GM23338 (cell line): ENCODE measurements at regions not wholly inside any gene's neighbourhood (a gene's known extent, or its start where the extent isn't known, plus 50 kb on each side); places are given as distances from the start of the nearest gene placed in this dataset.

Experiments used
- CREB1 ChIP-seq: fragments of 250-450 bp; sonication (Bioruptor Pico); IDR thresholded peaks from 2 replicates; pipeline ENCODE4 v1.5.0; 2020; ENCODE audit warnings: low read depth, mild to moderate bottlenecking, moderate library complexity
- EZH2 ChIP-seq: fragments of 200-600 bp; sonication (generic); IDR thresholded peaks from one replicate; pipeline ENCODE4 v1.8.0; 2017; ENCODE audit warnings: antibody characterized with exemption, mild to moderate bottlenecking, low read depth; ENCODE audit not compliant: unreplicated experiment
- EZH2phosphoT487 ChIP-seq: fragments of 200-600 bp; sonication (generic); IDR thresholded peaks from one replicate; pipeline ENCODE4 v1.8.1; 2018; ENCODE audit warnings: antibody characterized with exemption; ENCODE audit not compliant: unreplicated experiment
- JUNB ChIP-seq: IDR thresholded peaks from one replicate; pipeline ENCODE4 v1.6.1; 2016; ENCODE audit warnings: antibody characterized with exemption; ENCODE audit not compliant: unreplicated experiment
- NANOG ChIP-seq: IDR thresholded peaks from 2 replicates; pipeline ENCODE4 v1.6.1; 2016; ENCODE audit warnings: antibody characterized with exemption, borderline replicate concordance
- POLR2AphosphoS5 ChIP-seq: IDR thresholded peaks from 2 replicates; pipeline ENCODE4 v1.6.1; 2016; ENCODE audit warnings: antibody characterized with exemption, low read depth
- STAT1 ChIP-seq: IDR thresholded peaks from one replicate; pipeline ENCODE4 v1.6.1; 2016; ENCODE audit warnings: antibody characterized with exemption; ENCODE audit not compliant: unreplicated experiment
- ZNF114 ChIP-seq: fragments of 250-450 bp; sonication (Bioruptor Pico); IDR thresholded peaks from 2 replicates; pipeline ENCODE4 v1.5.0; 2020; ENCODE audit warnings: mild to moderate bottlenecking, moderate library complexity
- ZNF331 ChIP-seq: fragments of 250-450 bp; sonication (Bioruptor Pico); IDR thresholded peaks from 2 replicates; pipeline ENCODE4 v1.5.0; 2020; ENCODE audit warnings: low read depth, mild to moderate bottlenecking, moderate library complexity
- TF ChIP-seq, protein P1 (sequence below), 2 experiments: fragments of 200-600 bp in 1 of 2; sonication (generic) in 1 of 2; conservative IDR thresholded peaks; 2 replicates each; pipeline versions ENCODE4 v1.5.1 to v1.6.1; 2016 to 2017; ENCODE audit warnings: antibody characterized with exemption in 2 of 2, low read depth in 2 of 2, mild to moderate bottlenecking in 2 of 2, moderate library complexity in 1 of 2
- TF ChIP-seq, protein P2 (sequence below): fragments of 250-450 bp; sonication (Bioruptor Pico); IDR thresholded peaks from 2 replicates; pipeline ENCODE4 v1.5.0; 2020; ENCODE audit warnings: mild to moderate bottlenecking, moderate library complexity
- TF ChIP-seq, protein P3 (sequence below): IDR thresholded peaks from one replicate; pipeline ENCODE4 v1.6.1; 2018; ENCODE audit warnings: antibody characterized with exemption; ENCODE audit not compliant: unreplicated experiment
- TF ChIP-seq, protein P4 (sequence below): IDR thresholded peaks from 2 replicates; pipeline ENCODE4 v1.6.1; 2016; ENCODE audit warnings: antibody characterized with exemption

DNA sequence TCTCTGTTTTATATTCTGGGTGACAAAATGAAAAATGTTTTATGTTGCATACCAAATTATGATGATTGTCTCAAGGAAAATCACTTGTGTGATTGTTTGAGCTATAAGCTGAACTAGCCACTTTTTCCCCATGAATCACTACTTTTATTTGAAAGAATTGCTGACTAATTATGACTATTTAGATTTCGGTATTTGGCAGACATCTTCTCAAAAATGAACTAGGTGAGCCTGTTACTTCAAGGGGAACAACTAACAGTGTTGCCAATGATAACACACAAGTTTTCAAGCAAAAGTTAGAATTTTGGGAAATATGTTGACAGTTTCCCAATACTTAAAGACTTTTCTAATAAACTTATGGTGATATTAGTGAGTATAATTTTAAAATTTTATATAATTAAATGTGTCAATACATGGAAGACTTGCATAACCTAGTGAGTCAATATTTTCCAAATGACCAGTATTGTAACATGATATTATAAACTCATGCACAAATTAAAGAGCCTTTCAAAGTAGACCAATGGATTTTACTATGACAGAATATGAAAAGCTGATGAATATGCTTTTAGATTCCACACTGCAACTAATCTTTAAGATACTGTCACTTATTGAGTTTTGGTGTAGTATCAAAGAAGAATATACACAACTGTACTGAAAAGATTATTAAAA is 187.7 kb upstream of the GATB start:
- TF ChIP-seq, protein P1, sequence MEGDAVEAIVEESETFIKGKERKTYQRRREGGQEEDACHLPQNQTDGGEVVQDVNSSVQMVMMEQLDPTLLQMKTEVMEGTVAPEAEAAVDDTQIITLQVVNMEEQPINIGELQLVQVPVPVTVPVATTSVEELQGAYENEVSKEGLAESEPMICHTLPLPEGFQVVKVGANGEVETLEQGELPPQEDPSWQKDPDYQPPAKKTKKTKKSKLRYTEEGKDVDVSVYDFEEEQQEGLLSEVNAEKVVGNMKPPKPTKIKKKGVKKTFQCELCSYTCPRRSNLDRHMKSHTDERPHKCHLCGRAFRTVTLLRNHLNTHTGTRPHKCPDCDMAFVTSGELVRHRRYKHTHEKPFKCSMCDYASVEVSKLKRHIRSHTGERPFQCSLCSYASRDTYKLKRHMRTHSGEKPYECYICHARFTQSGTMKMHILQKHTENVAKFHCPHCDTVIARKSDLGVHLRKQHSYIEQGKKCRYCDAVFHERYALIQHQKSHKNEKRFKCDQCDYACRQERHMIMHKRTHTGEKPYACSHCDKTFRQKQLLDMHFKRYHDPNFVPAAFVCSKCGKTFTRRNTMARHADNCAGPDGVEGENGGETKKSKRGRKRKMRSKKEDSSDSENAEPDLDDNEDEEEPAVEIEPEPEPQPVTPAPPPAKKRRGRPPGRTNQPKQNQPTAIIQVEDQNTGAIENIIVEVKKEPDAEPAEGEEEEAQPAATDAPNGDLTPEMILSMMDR (conservative IDR thresholded peaks at IDR 0.05; ENCODE audit: low read depth in 2 of 2): no peak
- no peak for TF ChIP-seq EZH2
- no peak for TF ChIP-seq STAT1
- TF ChIP-seq EZH2phosphoT487: no peak
- no peak for TF ChIP-seq POLR2AphosphoS5
- TF ChIP-seq, protein P2, sequence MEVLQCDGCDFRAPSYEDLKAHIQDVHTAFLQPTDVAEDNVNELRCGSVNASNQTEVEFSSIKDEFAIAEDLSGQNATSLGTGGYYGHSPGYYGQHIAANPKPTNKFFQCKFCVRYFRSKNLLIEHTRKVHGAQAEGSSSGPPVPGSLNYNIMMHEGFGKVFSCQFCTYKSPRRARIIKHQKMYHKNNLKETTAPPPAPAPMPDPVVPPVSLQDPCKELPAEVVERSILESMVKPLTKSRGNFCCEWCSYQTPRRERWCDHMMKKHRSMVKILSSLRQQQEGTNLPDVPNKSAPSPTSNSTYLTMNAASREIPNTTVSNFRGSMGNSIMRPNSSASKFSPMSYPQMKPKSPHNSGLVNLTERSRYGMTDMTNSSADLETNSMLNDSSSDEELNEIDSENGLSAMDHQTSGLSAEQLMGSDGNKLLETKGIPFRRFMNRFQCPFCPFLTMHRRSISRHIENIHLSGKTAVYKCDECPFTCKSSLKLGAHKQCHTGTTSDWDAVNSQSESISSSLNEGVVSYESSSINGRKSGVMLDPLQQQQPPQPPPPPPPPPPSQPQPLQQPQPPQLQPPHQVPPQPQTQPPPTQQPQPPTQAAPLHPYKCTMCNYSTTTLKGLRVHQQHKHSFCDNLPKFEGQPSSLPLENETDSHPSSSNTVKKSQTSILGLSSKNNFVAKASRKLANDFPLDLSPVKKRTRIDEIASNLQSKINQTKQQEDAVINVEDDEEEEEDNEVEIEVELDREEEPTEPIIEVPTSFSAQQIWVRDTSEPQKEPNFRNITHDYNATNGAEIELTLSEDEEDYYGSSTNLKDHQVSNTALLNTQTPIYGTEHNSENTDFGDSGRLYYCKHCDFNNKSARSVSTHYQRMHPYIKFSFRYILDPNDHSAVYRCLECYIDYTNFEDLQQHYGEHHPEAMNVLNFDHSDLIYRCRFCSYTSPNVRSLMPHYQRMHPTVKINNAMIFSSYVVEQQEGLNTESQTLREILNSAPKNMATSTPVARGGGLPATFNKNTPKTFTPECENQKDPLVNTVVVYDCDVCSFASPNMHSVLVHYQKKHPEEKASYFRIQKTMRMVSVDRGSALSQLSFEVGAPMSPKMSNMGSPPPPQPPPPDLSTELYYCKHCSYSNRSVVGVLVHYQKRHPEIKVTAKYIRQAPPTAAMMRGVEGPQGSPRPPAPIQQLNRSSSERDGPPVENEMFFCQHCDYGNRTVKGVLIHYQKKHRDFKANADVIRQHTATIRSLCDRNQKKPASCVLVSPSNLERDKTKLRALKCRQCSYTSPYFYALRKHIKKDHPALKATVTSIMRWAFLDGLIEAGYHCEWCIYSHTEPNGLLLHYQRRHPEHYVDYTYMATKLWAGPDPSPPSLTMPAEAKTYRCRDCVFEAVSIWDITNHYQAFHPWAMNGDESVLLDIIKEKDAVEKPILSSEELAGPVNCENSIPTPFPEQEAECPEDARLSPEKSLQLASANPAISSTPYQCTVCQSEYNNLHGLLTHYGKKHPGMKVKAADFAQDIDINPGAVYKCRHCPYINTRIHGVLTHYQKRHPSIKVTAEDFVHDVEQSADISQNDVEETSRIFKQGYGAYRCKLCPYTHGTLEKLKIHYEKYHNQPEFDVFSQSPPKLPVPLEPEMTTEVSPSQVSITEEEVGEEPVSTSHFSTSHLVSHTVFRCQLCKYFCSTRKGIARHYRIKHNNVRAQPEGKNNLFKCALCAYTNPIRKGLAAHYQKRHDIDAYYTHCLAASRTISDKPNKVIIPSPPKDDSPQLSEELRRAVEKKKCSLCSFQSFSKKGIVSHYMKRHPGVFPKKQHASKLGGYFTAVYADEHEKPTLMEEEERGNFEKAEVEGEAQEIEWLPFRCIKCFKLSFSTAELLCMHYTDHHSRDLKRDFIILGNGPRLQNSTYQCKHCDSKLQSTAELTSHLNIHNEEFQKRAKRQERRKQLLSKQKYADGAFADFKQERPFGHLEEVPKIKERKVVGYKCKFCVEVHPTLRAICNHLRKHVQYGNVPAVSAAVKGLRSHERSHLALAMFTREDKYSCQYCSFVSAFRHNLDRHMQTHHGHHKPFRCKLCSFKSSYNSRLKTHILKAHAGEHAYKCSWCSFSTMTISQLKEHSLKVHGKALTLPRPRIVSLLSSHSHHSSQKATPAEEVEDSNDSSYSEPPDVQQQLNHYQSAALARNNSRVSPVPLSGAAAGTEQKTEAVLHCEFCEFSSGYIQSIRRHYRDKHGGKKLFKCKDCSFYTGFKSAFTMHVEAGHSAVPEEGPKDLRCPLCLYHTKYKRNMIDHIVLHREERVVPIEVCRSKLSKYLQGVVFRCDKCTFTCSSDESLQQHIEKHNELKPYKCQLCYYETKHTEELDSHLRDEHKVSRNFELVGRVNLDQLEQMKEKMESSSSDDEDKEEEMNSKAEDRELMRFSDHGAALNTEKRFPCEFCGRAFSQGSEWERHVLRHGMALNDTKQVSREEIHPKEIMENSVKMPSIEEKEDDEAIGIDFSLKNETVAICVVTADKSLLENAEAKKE (CRISPR knock-in tag): no peak
- TF ChIP-seq ZNF114 (CRISPR knock-in tag): no peak
- no peak for TF ChIP-seq ZNF331 (CRISPR knock-in tag)
- no peak for TF ChIP-seq JUNB
- no peak for TF ChIP-seq CREB1 (CRISPR knock-in tag)
- TF ChIP-seq, protein P3, sequence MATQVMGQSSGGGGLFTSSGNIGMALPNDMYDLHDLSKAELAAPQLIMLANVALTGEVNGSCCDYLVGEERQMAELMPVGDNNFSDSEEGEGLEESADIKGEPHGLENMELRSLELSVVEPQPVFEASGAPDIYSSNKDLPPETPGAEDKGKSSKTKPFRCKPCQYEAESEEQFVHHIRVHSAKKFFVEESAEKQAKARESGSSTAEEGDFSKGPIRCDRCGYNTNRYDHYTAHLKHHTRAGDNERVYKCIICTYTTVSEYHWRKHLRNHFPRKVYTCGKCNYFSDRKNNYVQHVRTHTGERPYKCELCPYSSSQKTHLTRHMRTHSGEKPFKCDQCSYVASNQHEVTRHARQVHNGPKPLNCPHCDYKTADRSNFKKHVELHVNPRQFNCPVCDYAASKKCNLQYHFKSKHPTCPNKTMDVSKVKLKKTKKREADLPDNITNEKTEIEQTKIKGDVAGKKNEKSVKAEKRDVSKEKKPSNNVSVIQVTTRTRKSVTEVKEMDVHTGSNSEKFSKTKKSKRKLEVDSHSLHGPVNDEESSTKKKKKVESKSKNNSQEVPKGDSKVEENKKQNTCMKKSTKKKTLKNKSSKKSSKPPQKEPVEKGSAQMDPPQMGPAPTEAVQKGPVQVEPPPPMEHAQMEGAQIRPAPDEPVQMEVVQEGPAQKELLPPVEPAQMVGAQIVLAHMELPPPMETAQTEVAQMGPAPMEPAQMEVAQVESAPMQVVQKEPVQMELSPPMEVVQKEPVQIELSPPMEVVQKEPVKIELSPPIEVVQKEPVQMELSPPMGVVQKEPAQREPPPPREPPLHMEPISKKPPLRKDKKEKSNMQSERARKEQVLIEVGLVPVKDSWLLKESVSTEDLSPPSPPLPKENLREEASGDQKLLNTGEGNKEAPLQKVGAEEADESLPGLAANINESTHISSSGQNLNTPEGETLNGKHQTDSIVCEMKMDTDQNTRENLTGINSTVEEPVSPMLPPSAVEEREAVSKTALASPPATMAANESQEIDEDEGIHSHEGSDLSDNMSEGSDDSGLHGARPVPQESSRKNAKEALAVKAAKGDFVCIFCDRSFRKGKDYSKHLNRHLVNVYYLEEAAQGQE: no peak
- no peak for TF ChIP-seq NANOG
- TF ChIP-seq, protein P4, sequence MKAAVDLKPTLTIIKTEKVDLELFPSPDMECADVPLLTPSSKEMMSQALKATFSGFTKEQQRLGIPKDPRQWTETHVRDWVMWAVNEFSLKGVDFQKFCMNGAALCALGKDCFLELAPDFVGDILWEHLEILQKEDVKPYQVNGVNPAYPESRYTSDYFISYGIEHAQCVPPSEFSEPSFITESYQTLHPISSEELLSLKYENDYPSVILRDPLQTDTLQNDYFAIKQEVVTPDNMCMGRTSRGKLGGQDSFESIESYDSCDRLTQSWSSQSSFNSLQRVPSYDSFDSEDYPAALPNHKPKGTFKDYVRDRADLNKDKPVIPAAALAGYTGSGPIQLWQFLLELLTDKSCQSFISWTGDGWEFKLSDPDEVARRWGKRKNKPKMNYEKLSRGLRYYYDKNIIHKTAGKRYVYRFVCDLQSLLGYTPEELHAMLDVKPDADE: no peak
